GM12878 (cell line): ENCODE measurements at regions not wholly inside any gene's neighbourhood (a gene's known extent, or its start where the extent isn't known, plus 50 kb on each side); places are given as distances from the start of the nearest gene placed in this dataset.

Experiments used
- ATAC-seq: fragments of 200-7000 bp; cut with Tn5 transposase; 3 replicates; pipeline ENCODE4 v1.9.1; 2020; ENCODE audit warnings: mild to moderate bottlenecking, moderate library complexity
- BruUV-seq: library from RNA; stranded (reverse); fragments of 400-500 nt; replicated peaks from 2 replicates; lab custom pipeline; 2021; lab: Mats Ljungman, UMichigan
- CTCF ChIA-PET: fragments of 300-600 bp; sonication (Branson Sonifier 250); formaldehyde crosslinking; extraction: SDS; loops from one replicate; lab custom pipeline; 2021; ENCODE audit warnings: inconsistent platforms; lab: Yijun Ruan, JAX
- POLR2A ChIA-PET: fragments of 350-600 bp; formaldehyde crosslinking; extraction: SDS; loops from one replicate; lab custom pipeline; 2021; ENCODE audit warnings: inconsistent platforms; lab: Charles Lee
- RAD21 ChIA-PET: fragments of 300-600 bp; sonication (Branson Sonifier 250); formaldehyde crosslinking; loops from one replicate; lab custom pipeline; 2023; ENCODE audit warnings: antibody characterized with exemption; ENCODE audit not compliant: unreplicated experiment; lab: Charles Lee
- SMC1A ChIA-PET: fragments of 300-600 bp; sonication (Branson Sonifier 250); formaldehyde crosslinking; loops from one replicate; lab custom pipeline; 2023; ENCODE audit not compliant: unreplicated experiment, uncharacterized antibody; lab: Charles Lee
- DNase-seq: peaks from one replicate; pipeline ENCODE4 v3.0.0-alpha.2; 2011; ENCODE audit warnings: low read depth, low spot score
- FAIRE-seq: peaks from 3 replicates; lab custom pipeline; 2011; peaks lifted over from hg19 to GRCh38; lab: Jason Lieb, UNC
- H2AFZ ChIP-seq: 2 replicates; pipeline ENCODE4 v1.6.0; 2011; ENCODE audit warnings: low read depth, low read length, control low read depth; ENCODE audit not compliant: control insufficient read depth
- H3K27ac ChIP-seq: 2 replicates; pipeline ENCODE4 v1.5.1; 2011; ENCODE audit warnings: control low read depth; ENCODE audit not compliant: control insufficient read depth, insufficient read depth
- H3K27me3 ChIP-seq, 2 experiments: replicated peaks in 1 of 2; 2 replicates each; pipeline versions ENCODE4 v1.6.0 to v1.6.1; 2011; ENCODE audit warnings: low read length in 1 of 2; ENCODE audit not compliant: control insufficient read depth in 2 of 2, insufficient read depth in 2 of 2
- H3K36me3 ChIP-seq, 2 experiments: 2 replicates each; pipeline ENCODE4 v1.5.1; 2011; ENCODE audit warnings: low read length in 1 of 2; ENCODE audit not compliant: control insufficient read depth in 2 of 2, insufficient read depth in 2 of 2
- H3K4me1 ChIP-seq: 2 replicates; pipeline ENCODE4 v1.6.1; 2011; ENCODE audit warnings: mild to moderate bottlenecking, low read length, moderate library complexity, mixed read lengths; ENCODE audit not compliant: control insufficient read depth, insufficient read depth
- H3K4me2 ChIP-seq: 2 replicates; pipeline ENCODE4 v1.6.0; 2011; ENCODE audit warnings: control low read depth; ENCODE audit not compliant: control insufficient read depth, insufficient read depth
- H3K4me3 ChIP-seq: fragments of 200-600 bp; sonication (generic); 2 replicates; pipeline ENCODE4 v1.5.1; 2016
- H3K79me2 ChIP-seq: 2 replicates; pipeline ENCODE4 v1.6.0; 2011; ENCODE audit warnings: low read length; ENCODE audit not compliant: control insufficient read depth, insufficient read depth
- H3K9ac ChIP-seq: 2 replicates; pipeline ENCODE4 v1.8.0; 2011; ENCODE audit warnings: low read length, control low read depth, mixed read lengths; ENCODE audit not compliant: control insufficient read depth, insufficient read depth
- H3K9me3 ChIP-seq: replicated peaks from 3 replicates; pipeline ENCODE4 v1.5.1; 2011; ENCODE audit warnings: mild to moderate bottlenecking, low read length; ENCODE audit not compliant: control insufficient read depth, insufficient read depth
- H4K20me1 ChIP-seq: 2 replicates; pipeline ENCODE4 v1.6.0; 2011; ENCODE audit not compliant: control insufficient read depth, insufficient read depth
- CBX5 ChIP-seq: sonication (generic); IDR thresholded peaks from 2 replicates; pipeline ENCODE4 v1.6.1; 2016; ENCODE audit warnings: low read depth, moderate library complexity, mild to moderate bottlenecking, inconsistent platforms
- CHD1 ChIP-seq: IDR thresholded peaks from 2 replicates; pipeline ENCODE4 v1.6.1; 2012; ENCODE audit warnings: low read depth, low read length, improper control_type of control experiment
- CREB1 ChIP-seq: IDR thresholded peaks from 2 replicates; pipeline ENCODE4 v1.6.1; 2012; ENCODE audit warnings: low read depth, mild to moderate bottlenecking, inconsistent platforms
- EGR1 ChIP-seq, 2 experiments: IDR thresholded peaks; 1 replicate in 1 of 2; 2 replicates in 1 of 2; pipeline ENCODE4 v1.6.1; 2011 to 2012; ENCODE audit warnings: low read depth in 2 of 2, low read length in 2 of 2, borderline replicate concordance in 1 of 2, mild to moderate bottlenecking in 1 of 2, moderate library complexity in 1 of 2
- EZH2 ChIP-seq: IDR thresholded peaks from 2 replicates; pipeline ENCODE4 v1.6.1; 2012; ENCODE audit warnings: low read depth, mild to moderate bottlenecking, control low read depth, inconsistent platforms, low read length, borderline replicate concordance; ENCODE audit not compliant: control insufficient read depth
- IRF4 ChIP-seq: IDR thresholded peaks from 2 replicates; pipeline ENCODE4 v1.6.1; 2011; ENCODE audit warnings: low read depth, low read length
- JUNB ChIP-seq: IDR thresholded peaks from 2 replicates; pipeline ENCODE4 v1.6.1; 2016; ENCODE audit warnings: antibody characterized with exemption, mild to moderate bottlenecking
- KAT2A ChIP-seq: conservative IDR thresholded peaks from 2 replicates; pipeline ENCODE4 v1.6.1; 2011; ENCODE audit warnings: low read depth, low read length; ENCODE audit not compliant: control insufficient read depth
- MTA2 ChIP-seq: fragments of 450-650 bp; IDR thresholded peaks from 2 replicates; pipeline ENCODE4 v1.6.1; 2016; ENCODE audit warnings: low read depth, mild to moderate bottlenecking, moderate library complexity
- MYB ChIP-seq: fragments of 150-350 bp; IDR thresholded peaks from 2 replicates; pipeline ENCODE4 v1.6.1; 2014; ENCODE audit warnings: mild to moderate bottlenecking, low read depth, low read length, borderline replicate concordance
- MYC ChIP-seq: IDR thresholded peaks from 2 replicates; pipeline ENCODE4 v1.6.1; 2011; ENCODE audit warnings: mild to moderate bottlenecking, low read length, moderate library complexity, inconsistent platforms; ENCODE audit not compliant: insufficient read depth, insufficient replicate concordance, insufficient read length, severe bottlenecking
- NFIC ChIP-seq: IDR thresholded peaks from 2 replicates; pipeline ENCODE4 v1.6.1; 2012; ENCODE audit warnings: low read depth, mild to moderate bottlenecking, inconsistent platforms, low read length, moderate library complexity
- NFYA ChIP-seq: IDR thresholded peaks from 2 replicates; pipeline ENCODE4 v1.6.1; 2011; ENCODE audit warnings: low read depth, mild to moderate bottlenecking, low read length, improper control_type of control experiment, borderline replicate concordance
- RCOR1 ChIP-seq: conservative IDR thresholded peaks from 2 replicates; pipeline ENCODE4 v1.6.1; 2012; ENCODE audit warnings: low read depth, low read length, improper control_type of control experiment
- SP1 ChIP-seq: IDR thresholded peaks from one replicate; pipeline ENCODE4 v1.6.1; 2011; ENCODE audit warnings: low read depth, low read length
- SPI1 ChIP-seq: IDR thresholded peaks from 2 replicates; pipeline ENCODE4 v1.6.1; 2011; ENCODE audit warnings: low read depth, mild to moderate bottlenecking, low read length, moderate library complexity, borderline replicate concordance; ENCODE audit not compliant: insufficient read depth
- TAF1 ChIP-seq: IDR thresholded peaks from 2 replicates; pipeline ENCODE4 v1.6.1; 2011; ENCODE audit warnings: mild to moderate bottlenecking, low read depth, low read length, borderline replicate concordance
- TCF12 ChIP-seq: IDR thresholded peaks from 2 replicates; pipeline ENCODE4 v1.6.1; 2011; ENCODE audit warnings: low read depth, mild to moderate bottlenecking, low read length
- ZNF384 ChIP-seq: IDR thresholded peaks from 2 replicates; pipeline ENCODE4 v1.6.1; 2012; ENCODE audit warnings: low read depth, mild to moderate bottlenecking, low read length, improper control_type of control experiment, borderline replicate concordance
- WGBS: methylation state at CpG from one replicate; pipeline ENCODE4 v1.1.6; 2016; ENCODE audit warnings: low lambda C conversion rate; ENCODE audit not compliant: insufficient replicate concordance, insufficient coverage; ENCODE audit errors: missing lambda C conversion rate; 5-methylcytosine and 5-hydroxymethylcytosine counted together
- in situ Hi-C: fragments of 300-500 bp; cut with MboI; formaldehyde crosslinking; loops from 9 replicates; pipeline ENCODE4 v1.14.3; 2018; ENCODE audit warnings: mixed read lengths
- intact Hi-C: fragments of 100-400 bp; cut with micrococcal nuclease; formaldehyde crosslinking; loops from one replicate; pipeline ENCODE4 v1.14.2; 2022; ENCODE audit not compliant: unreplicated experiment
- TF ChIP-seq, protein P1 (sequence below): IDR thresholded peaks from 2 replicates; pipeline ENCODE4 v1.6.1; 2011; ENCODE audit warnings: low read depth, low read length, improper control_type of control experiment, borderline replicate concordance
- TF ChIP-seq, protein P2 (sequence below): IDR thresholded peaks from 2 replicates; pipeline ENCODE4 v1.6.1; 2012; ENCODE audit warnings: low read length, inconsistent platforms
- TF ChIP-seq, protein P3 (sequence below): IDR thresholded peaks from 2 replicates; pipeline ENCODE4 v1.6.1; 2011; ENCODE audit warnings: borderline replicate concordance, low read depth, mild to moderate bottlenecking, moderate library complexity, mixed read lengths, low read length; ENCODE audit not compliant: insufficient read depth; ENCODE audit errors: extremely low read length
- TF ChIP-seq, protein P4 (sequence below): IDR thresholded peaks from 2 replicates; pipeline ENCODE4 v1.6.1; 2012; ENCODE audit warnings: low read depth, low read length, improper control_type of control experiment

DNA sequence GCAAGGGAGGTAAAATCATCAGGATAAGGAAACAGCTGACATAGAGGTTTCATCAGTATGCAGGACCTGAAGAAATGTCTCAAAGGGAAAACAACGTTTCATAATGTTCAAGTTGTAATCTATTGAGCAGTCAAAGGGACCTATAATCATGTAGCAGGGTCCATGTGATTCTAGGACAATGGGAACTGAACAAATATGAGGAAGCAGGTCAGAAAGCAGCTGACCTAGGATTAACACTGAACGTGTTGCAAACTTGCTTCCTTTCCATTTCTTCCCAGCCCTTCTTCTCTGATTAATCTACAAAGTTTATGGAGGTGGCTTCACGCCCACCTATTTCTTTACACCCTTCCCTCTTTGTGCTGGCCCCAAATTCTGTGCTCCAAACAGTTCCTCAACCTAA lies 256.9 kb upstream of the AKR1E2 start (continued):
- TF ChIP-seq KAT2A (no peak), CBX5 (no peak), MTA2 (no peak), SP1 (no peak), ZNF384 (no peak), RCOR1 (no peak), CHD1 (no peak), MYB (no peak), TCF12 (no peak)
- TF ChIP-seq, protein P1, sequence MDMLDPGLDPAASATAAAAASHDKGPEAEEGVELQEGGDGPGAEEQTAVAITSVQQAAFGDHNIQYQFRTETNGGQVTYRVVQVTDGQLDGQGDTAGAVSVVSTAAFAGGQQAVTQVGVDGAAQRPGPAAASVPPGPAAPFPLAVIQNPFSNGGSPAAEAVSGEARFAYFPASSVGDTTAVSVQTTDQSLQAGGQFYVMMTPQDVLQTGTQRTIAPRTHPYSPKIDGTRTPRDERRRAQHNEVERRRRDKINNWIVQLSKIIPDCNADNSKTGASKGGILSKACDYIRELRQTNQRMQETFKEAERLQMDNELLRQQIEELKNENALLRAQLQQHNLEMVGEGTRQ, result no peak
- TF ChIP-seq, protein P2, sequence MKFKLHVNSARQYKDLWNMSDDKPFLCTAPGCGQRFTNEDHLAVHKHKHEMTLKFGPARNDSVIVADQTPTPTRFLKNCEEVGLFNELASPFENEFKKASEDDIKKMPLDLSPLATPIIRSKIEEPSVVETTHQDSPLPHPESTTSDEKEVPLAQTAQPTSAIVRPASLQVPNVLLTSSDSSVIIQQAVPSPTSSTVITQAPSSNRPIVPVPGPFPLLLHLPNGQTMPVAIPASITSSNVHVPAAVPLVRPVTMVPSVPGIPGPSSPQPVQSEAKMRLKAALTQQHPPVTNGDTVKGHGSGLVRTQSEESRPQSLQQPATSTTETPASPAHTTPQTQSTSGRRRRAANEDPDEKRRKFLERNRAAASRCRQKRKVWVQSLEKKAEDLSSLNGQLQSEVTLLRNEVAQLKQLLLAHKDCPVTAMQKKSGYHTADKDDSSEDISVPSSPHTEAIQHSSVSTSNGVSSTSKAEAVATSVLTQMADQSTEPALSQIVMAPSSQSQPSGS, result no peak

DNA sequence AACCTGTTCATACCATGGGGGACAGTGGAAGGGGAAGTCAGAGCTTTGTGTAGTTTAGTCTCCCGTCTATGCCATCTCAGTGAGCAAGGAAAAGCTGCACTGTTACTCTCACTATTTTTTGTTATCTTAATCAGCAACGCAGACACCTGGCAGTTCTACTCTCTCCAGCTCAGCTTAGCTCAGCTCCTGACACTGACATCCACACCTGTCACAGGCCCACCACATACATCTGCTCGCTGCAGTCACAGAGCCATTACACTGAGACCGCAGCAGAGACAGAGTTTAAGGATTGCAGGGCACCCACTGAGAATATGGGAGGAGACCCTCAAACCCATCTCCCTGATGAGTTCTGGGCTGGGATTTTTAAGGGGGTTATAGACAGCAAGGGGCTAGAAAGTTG lies 257.3 kb upstream of the AKR1E2 start:
- no TSS peak for BruUV-seq
- TF ChIP-seq MYC, result no peak
- no peak for TF ChIP-seq SPI1
- TF ChIP-seq CREB1, result no peak
- TF ChIP-seq TCF12, result no peak
- no peak for TF ChIP-seq EGR1 (IDR thresholded peaks at IDR 0.05; ENCODE audit: borderline replicate concordance in 1 of 2, low read depth in 2 of 2, low read length in 2 of 2)
- no peak for TF ChIP-seq TAF1
- no peak for TF ChIP-seq IRF4
- no peak for TF ChIP-seq EZH2
- TF ChIP-seq, protein P3, sequence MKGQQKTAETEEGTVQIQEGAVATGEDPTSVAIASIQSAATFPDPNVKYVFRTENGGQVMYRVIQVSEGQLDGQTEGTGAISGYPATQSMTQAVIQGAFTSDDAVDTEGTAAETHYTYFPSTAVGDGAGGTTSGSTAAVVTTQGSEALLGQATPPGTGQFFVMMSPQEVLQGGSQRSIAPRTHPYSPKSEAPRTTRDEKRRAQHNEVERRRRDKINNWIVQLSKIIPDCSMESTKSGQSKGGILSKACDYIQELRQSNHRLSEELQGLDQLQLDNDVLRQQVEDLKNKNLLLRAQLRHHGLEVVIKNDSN, result no peak
- no peak for TF ChIP-seq JUNB
- TF ChIP-seq NFYA, result no peak
- TF ChIP-seq NFIC, result no peak
- TF ChIP-seq KAT2A, result no peak
- TF ChIP-seq, protein P4, sequence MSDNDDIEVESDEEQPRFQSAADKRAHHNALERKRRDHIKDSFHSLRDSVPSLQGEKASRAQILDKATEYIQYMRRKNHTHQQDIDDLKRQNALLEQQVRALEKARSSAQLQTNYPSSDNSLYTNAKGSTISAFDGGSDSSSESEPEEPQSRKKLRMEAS, result no peak

More for the DNA sequence above, 257.3 kb upstream of the AKR1E2 start:
- POLR2A ChIA-PET, result no interaction called here
- no peak overlapping the region for H3K4me3 ChIP-seq
- RAD21 ChIA-PET, result no interaction called here
- no peak overlapping the region for H3K27ac ChIP-seq
- SMC1A ChIA-PET, result no interaction called here
- no peak overlapping the region for H3K4me2 ChIP-seq
- ATAC-seq, result no peak
- WGBS, result 10% methylated on average over 4 of the region's 4 CpGs
- FAIRE-seq, result no peak
- intact Hi-C loops, result no loop called here
- H3K79me2 ChIP-seq, result no peaks in the 10 kb centered on the region
- no peaks in the 10 kb centered on the region; a peak in 1 of 4 replicates for H3K27me3 ChIP-seq
- in situ Hi-C loops, result no loop called here
- no peaks in the 10 kb centered on the region for H4K20me1 ChIP-seq
- H3K4me1 ChIP-seq, result no peaks in the 10 kb centered on the region
- no peak for DNase-seq
- CTCF ChIA-PET, result no interaction called here
- H3K9me3 ChIP-seq, result no peaks in the 10 kb centered on the region
- H2AFZ ChIP-seq, result no peak overlapping the region
- H3K9ac ChIP-seq, result no peak overlapping the region
- no peaks in the 10 kb centered on the region for H3K36me3 ChIP-seq
